HuH-7.5 (cell line): ENCODE measurements at regions not wholly inside any gene's neighbourhood (a gene's known extent, or its start where the extent isn't known, plus 50 kb on each side); places are given as distances from the start of the nearest gene placed in this dataset.

Experiments used
- DNase-seq: peaks from one replicate; pipeline ENCODE4 v3.0.0; 2011; ENCODE audit warnings: low spot score

GRCh38 chr16:9525037-9525436, 433.6 kb downstream of the HAPSTR1 start:
- no peak for DNase-seq

GRCh38 chr16:9526791-9527190, 435.3 kb downstream of the HAPSTR1 start:
- DNase-seq: no peak

GRCh38 chr16:9527976-9528375, 436.5 kb downstream of the HAPSTR1 start:
- DNase-seq: no peak

GRCh38 chr16:9528511-9529079, 437.2 kb downstream of the HAPSTR1 start:
- DNase-seq: no peak

- DNase-seq: no peak
Observed at GRCh38 chr16:9533042-9533441, 441.6 kb downstream of the HAPSTR1 start.

- DNase-seq: no peak
Observed at GRCh38 chr16:9534759-9535158, 443.3 kb downstream of the HAPSTR1 start.

GRCh38 chr16:9536905-9537304, 445.5 kb downstream of the HAPSTR1 start:
- DNase-seq: no peak

- DNase-seq: no peak
Observed at GRCh38 chr16:9539346-9539745, 447.9 kb downstream of the HAPSTR1 start.

GRCh38 chr16:9541723-9542122, 450.3 kb downstream of the HAPSTR1 start:
- no peak for DNase-seq

- no peak for DNase-seq
Observed at GRCh38 chr16:9542165-9542755, 450.8 kb downstream of the HAPSTR1 start.

GRCh38 chr16:9545522-9546437, 454.3 kb downstream of the HAPSTR1 start:
- no peak for DNase-seq

GRCh38 chr16:9546438-9546786, 455.0 kb downstream of the HAPSTR1 start:
- no peak for DNase-seq

- no peak for DNase-seq
Observed at GRCh38 chr16:9549487-9549886, 458.0 kb downstream of the HAPSTR1 start.

GRCh38 chr16:9555051-9555450, 463.6 kb downstream of the HAPSTR1 start:
- no peak for DNase-seq

GRCh38 chr16:9556949-9557665, 465.7 kb downstream of the HAPSTR1 start:
- no peak for DNase-seq

GRCh38 chr16:9557713-9558112, 466.3 kb downstream of the HAPSTR1 start:
- no peak for DNase-seq

GRCh38 chr16:9566099-9566498, 474.7 kb downstream of the HAPSTR1 start:
- no peak for DNase-seq

GRCh38 chr16:9567666-9568065, 476.2 kb downstream of the HAPSTR1 start:
- DNase-seq: no peak

GRCh38 chr16:9568261-9568660, 476.8 kb downstream of the HAPSTR1 start:
- DNase-seq: no peak

- no peak for DNase-seq
Observed at GRCh38 chr16:9570521-9570920, 479.1 kb downstream of the HAPSTR1 start.

GRCh38 chr16:9578459-9578858, 487.0 kb downstream of the HAPSTR1 start:
- no peak for DNase-seq

GRCh38 chr16:9580025-9580424, 488.6 kb downstream of the HAPSTR1 start:
- DNase-seq: no peak

GRCh38 chr16:9593440-9593839, 502.0 kb downstream of the HAPSTR1 start:
- no peak for DNase-seq
